NCI-H128 (cell line): ENCODE measurements at regions not wholly inside any gene's neighbourhood (a gene's known extent, or its start where the extent isn't known, plus 50 kb on each side); places are given as distances from the start of the nearest gene placed in this dataset.
"Not testable (repeated sequence)": the region's sequence is repeated elsewhere in the genome, so short reads cannot be mapped to it uniquely, and the experiment has no call there.

Experiments used
- DNase-seq: peaks from one replicate; lab custom pipeline; 2025; ENCODE audit not compliant: unreplicated experiment; lab: John Stamatoyannopoulos, UW

- DNase-seq = no peak
Measured at GRCh38 chr5:89695371-89695770, 714.2 kb downstream of the CETN3 start.

DNA sequence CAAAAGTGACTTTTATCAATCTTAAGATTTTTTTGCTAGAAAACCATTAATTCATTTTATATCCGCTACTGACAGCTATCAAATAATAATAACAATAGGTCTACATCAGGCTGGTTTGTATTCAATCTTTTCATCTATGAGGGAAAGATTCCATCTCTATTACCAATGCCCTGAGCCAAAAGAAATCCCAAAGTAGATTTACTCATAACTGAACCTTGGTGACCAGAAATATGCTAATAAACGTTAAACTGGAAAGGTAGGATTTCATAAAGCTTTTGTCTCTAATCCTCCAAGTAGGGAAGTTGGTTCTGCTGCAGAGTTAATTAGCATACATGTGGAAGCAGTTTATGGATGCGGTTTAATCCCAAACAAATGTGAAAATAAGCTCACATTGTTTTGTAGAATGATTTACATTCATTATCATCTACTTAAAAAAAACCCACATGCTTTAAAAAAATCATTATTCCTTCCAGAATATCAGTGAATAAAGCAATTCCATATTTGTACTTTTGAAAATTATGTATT, 715.5 kb downstream of the CETN3 start:
- no peak for DNase-seq

DNA sequence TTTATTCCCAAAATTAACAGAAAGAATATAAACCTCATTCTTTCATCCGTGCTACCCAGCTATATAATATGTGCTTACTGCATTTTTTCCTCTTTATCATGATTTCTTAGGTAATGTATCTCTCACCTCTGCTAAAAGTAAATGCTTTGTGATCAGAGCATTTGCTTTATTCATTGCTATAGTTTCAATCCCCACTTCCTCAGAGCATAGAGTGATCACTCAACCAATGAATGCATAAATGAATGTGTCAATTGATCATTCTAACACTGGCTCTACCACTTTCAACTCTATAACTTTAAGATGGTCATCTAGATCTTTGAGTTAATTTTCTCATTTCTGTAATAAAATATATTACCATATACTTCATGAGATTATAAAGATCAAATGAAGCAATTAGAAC, 719.2 kb downstream of the CETN3 start:
- no peak for DNase-seq

GRCh38 chr5:89686081-89686765, 723.3 kb downstream of the CETN3 start:
- no peak for DNase-seq

DNA sequence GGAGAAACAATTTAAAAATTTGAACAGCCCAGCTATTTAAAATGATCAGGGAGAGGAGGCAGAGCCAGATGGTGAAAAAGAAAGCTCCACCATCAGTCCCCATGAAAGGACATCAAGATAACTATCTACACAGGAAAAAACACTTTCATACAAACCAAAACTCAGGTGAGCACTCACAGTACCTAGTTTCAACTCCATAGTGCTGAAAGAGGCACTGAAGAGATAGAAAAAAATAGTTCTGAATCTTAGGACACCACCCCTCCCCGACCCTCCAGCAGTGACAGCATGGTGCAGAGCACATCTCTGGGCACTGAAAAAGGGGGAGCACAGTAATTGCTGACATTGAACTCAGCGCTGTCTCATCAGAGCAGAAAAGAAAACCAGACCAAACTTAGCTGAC, 732.9 kb downstream of the CETN3 start:
- DNase-seq = no peak

DNA sequence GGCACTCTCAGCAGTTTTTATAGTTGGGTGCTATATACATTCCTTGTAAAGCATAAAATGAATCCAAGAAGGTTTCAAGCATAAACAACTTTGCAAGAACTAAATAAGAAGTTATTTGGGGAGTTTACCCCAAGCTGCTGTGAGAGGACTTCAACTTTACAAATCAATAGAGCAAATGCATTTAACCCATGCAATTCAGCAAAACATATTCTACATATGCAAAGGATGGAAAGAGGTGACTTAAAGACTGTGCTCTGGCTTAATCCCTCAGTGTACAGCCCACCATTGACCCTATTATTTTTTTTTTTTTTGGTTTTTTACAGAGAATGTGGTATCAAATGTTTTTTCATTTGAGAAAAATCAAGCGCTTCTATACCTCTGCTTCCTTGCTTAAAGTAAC, 736.5 kb downstream of the CETN3 start:
- DNase-seq = no peak

DNA sequence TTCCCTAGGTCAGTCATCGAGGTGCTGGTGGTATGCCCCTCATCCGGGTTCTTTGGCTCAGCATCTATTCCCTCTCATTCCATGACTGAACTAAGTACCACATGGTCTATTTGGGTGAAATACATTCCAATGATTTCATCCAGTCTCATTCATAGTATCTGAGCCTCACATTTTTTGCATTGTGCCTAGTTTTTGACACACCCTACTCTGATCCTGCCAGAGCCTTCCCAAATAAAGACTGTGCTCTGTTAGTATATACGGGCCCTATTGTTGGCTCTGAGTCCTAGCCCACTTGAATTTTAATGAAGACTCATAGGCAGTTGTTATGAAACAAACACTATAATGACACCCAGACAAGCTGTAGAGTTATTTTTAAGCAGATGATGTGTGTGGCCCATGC, 740.7 kb downstream of the CETN3 start:
- no peak for DNase-seq

GRCh38 chr5:89662499-89662898, 747.1 kb downstream of the CETN3 start:
- DNase-seq = no peak

GRCh38 chr5:89638871-89639270, 755.9 kb upstream of the MEF2C start:
- no peak for DNase-seq

- not testable (repeated sequence) for DNase-seq
Measured at GRCh38 chr5:89634176-89634575, 751.2 kb upstream of the MEF2C start.

DNA sequence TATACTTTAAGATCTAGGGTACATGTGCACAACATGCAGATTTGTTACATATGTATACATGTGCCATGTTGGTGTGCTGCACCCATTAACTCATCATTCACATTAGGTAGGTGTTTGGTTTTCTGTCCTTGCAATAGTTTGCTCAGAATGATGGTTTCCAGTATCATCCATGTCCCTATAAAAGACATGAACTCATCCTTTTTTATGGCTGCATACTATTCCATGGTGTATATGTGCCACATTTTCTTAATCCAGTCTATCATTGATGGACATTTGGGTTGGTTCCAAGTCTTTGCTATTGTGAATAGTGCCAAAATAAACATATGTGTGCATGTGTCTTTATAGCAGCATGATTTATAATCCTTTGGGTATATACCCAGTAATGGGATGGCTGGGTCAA, 747.1 kb upstream of the MEF2C start:
- not testable (repeated sequence) for DNase-seq

DNA sequence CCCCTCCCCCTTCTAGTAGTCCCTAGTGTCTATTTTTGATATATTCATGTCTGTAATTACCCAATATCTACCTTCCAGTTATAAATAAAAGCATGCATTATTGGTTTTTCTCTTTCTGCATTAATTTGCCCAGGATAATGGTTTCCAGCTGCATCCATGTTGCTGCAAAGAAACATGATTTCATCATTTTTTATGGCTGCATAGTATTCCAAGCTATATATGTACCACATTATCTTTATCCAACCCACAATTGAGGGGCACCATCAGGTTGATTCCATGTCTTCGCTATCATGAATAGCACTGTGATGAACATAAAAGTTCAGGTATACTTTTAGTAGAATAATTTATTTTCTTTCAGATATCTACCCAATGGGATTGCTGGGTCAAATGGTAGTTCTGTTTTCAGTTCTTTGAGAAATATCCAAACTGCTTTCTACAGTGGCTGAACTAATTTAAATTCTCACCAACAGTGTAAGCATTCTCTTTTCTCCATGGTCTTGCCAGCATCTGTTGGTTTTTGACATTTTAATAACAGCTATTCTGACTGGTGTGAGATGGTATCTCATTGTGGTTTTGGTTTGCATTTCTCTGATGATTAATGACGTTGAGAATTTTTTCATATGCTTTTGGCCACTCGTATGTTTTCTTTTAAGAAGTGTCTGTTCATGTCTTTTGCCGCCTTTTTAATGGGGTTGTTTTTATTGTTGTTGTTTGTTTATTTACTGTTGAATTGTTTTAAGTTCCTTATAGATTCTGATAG, 746.1 kb upstream of the MEF2C start:
- DNase-seq = no peak

DNA sequence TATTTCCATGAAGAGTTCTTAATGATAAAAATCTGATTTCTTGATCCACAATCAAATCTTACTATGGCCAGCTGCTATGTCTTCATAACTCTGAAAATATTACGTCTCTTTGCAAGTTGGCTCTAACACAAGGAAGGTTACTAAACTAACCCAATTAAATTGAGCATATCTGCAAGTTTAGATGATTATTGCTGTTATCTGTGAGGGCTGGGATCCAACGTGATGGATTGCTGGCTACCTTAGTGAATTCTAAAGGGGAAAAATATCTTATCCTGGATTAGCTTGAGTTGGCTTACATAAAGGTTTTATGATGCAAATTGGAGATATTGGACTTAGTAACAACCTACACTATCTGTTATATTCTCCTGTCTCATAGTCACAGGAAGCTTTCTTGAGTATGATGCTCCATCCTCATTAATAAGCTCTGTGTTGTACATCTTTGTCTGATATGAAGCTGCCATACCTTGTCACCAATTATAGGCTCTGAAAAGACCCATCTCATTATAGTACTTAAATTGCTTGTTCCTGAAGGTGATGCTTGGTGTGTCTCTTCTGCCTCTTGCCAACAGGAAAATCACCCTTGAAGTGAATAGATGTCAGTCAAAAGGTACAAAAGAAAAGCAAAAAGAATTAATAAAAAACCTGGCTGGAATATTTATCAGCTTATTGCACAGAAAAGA, 733.0 kb upstream of the MEF2C start:
- DNase-seq = no peak

DNA sequence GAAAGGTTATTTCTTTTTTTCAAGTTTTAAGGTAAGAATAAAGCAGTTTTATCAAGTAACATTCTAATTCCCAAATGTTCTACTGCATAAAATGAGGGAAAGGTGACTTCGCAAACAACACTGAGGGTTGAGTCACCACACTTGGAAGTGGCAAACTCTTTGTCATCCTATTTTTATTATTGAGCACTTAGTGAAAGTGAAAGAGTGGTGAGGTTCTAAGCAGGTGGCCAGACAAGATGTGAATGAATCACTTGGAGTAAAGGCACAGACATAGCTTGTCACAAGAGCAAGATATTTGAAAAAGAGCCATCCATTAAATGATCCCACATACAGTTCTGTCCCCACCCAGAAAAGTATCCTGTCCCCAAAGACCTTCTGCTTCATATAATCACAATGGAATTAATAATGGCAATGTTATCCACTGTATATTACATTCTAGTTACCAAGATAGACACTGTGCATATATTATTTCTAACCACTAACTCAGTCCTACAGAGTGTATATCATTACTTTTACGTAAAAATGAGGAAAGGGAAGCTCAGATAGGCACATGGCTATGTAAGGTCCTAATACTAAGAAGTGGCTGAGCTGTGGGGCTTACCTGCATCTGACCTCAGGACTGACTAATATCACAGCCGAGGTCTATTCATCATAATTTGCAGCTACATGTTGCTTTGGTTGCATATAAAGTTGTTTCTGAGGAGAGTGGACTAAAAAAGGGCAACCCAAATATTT, 730.4 kb upstream of the MEF2C start:
- DNase-seq = no peak

GRCh38 chr5:89606939-89607534, 724.1 kb upstream of the MEF2C start:
- no peak for DNase-seq

- DNase-seq = no peak
Measured at GRCh38 chr5:89604342-89604741, 721.4 kb upstream of the MEF2C start.

DNA sequence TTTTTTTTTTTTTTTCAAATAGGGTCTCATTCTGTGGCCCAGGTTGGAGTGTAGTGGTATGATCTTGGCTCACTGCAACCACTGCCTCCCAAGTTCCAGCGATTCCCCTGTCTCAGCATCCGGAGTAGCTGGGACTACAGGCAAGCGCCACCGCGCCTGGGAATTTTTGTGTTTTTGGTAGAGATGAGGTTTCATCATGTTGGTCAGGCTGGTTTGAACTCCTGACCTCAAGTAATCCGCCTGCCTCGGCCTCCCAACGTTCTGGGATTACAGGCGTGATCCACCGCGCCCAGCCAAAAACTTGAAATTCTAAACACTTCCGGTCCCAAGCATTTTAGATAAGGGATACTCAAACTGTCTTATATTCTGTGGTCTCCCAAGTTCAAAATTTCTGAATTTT, 718.9 kb upstream of the MEF2C start:
- no peak for DNase-seq

DNA sequence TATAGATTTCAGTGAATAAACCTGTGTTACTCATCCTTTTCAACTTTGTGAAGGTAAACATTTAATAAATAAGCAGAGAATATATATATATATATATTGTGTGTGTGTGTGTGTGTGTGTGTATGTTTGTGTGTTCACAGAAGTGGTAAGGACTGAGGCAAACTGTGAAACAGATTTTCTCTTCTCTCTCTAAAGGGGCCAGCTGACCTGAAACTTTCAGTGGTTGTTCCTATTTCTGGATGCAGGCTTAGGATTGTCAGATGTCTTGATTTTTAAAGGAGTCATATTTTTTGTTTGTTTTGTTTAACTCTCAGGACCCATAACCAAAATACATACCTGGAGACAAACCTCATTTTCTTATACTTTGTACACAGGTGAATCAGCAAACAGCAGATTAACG, 714.9 kb upstream of the MEF2C start:
- no peak for DNase-seq

GRCh38 chr5:89596821-89597220, 713.8 kb upstream of the MEF2C start:
- DNase-seq = no peak

DNA sequence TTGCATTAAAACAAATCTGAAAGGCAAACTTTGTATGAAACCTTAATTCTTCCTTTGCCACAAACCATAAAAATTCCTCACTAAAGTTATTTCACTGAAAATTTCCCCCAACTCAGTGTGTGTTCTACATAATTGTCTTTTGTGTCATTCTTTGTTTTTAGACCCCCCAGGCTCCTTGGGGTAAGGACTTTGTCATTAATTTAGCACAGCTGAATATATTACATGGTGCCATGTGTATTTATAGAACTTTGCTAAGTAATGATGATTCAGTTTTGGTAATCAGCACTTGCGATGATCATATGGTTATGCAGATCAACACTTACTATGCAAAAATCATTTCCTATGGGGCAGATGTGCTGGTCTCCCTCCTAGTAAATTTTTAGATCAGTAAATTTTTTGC, 712.1 kb upstream of the MEF2C start:
- DNase-seq = no peak
